SU-DHL-6 (cell line): ENCODE measurements at regions not wholly inside any gene's neighbourhood (a gene's known extent, or its start where the extent isn't known, plus 50 kb on each side); places are given as distances from the start of the nearest gene placed in this dataset.

Experiments used
- H2AFZ ChIP-seq: fragments of 200-600 bp; sonication (generic); 2 replicates; pipeline ENCODE4 v1.6.1; 2014; ENCODE audit warnings: low read depth, mild to moderate bottlenecking, moderate library complexity, mixed read lengths, antibody characterized with exemption, low read length; ENCODE audit not compliant: severe bottlenecking
- H3F3A ChIP-seq: fragments of 200-600 bp; shearing (Covaris generic); 2 replicates; pipeline ENCODE4 v1.6.0; 2016; ENCODE audit warnings: antibody characterized with exemption, mild to moderate bottlenecking; ENCODE audit not compliant: insufficient read depth
- H3K27ac ChIP-seq: fragments of 200-600 bp; sonication (generic); 2 replicates; pipeline ENCODE4 v1.5.1; 2016; ENCODE audit warnings: low read depth, mild to moderate bottlenecking, low read length, moderate library complexity, mixed read lengths
- H3K27me3 ChIP-seq: fragments of 200-600 bp; sonication (generic), shearing (Covaris generic); 2 replicates; pipeline ENCODE4 v1.6.0; 2014; ENCODE audit warnings: mild to moderate bottlenecking, low read length
- H3K36me3 ChIP-seq: fragments of 200-600 bp; sonication (generic); 2 replicates; pipeline ENCODE4 v1.6.1; 2014; ENCODE audit warnings: mild to moderate bottlenecking, low read length, mixed read lengths
- H3K4me2 ChIP-seq: fragments of 300-600, 200-600 bp; shearing (Covaris generic), sonication (generic); 2 replicates; pipeline ENCODE4 v1.6.0; 2014; ENCODE audit warnings: low read length, low read depth, mild to moderate bottlenecking; ENCODE audit not compliant: poor library complexity, severe bottlenecking
- H3K4me3 ChIP-seq: fragments of 200-600 bp; sonication (generic); 2 replicates; pipeline ENCODE4 v1.5.1; 2014; ENCODE audit warnings: antibody characterized with exemption, low read length, mild to moderate bottlenecking, mixed read lengths; ENCODE audit not compliant: insufficient read depth, poor library complexity, severe bottlenecking
- H3K79me2 ChIP-seq: fragments of 200-600 bp; sonication (generic); 2 replicates; pipeline ENCODE4 v1.6.1; 2014; ENCODE audit warnings: mild to moderate bottlenecking, low read length, moderate library complexity; ENCODE audit not compliant: insufficient read depth
- H3K9ac ChIP-seq: fragments of 200-600 bp; sonication (generic); 2 replicates; pipeline ENCODE4 v1.7.0; 2014; ENCODE audit warnings: mild to moderate bottlenecking, low read length
- H3K9me2 ChIP-seq: fragments of 200-600 bp; sonication (generic); replicated peaks from 2 replicates; pipeline ENCODE4 v1.6.1; 2014; ENCODE audit warnings: low read length; ENCODE audit not compliant: insufficient read depth
- H3K9me3 ChIP-seq: fragments of 200-600 bp; sonication (generic); 2 replicates; pipeline ENCODE4 v1.6.1; 2014; ENCODE audit warnings: low read length, mixed read lengths; ENCODE audit not compliant: insufficient read depth
- H4K20me1 ChIP-seq: fragments of 200-600 bp; sonication (generic); 2 replicates; pipeline ENCODE4 v1.6.1; 2014; ENCODE audit warnings: low read depth, mild to moderate bottlenecking, antibody characterized with exemption, low read length, moderate library complexity, mixed read lengths
- CTCF ChIP-seq: fragments of 200-600 bp; sonication (generic); IDR thresholded peaks from one replicate; pipeline ENCODE4 v1.5.1; 2017; ENCODE audit warnings: antibody characterized with exemption, mild to moderate bottlenecking, low read length, moderate library complexity; ENCODE audit not compliant: insufficient read depth, poor library complexity, severe bottlenecking
- EZH2phosphoT487 ChIP-seq: fragments of 200-600 bp; sonication (generic), shearing (Covaris generic); conservative IDR thresholded peaks from 2 replicates; pipeline ENCODE4 v1.6.1; 2018; ENCODE audit warnings: mild to moderate bottlenecking, antibody characterized with exemption, low read length, moderate library complexity, mixed read lengths

- no peak overlapping the region for H3K4me3 ChIP-seq
- H3K9me3 ChIP-seq: no peaks in the 10 kb centered on the region
- no peaks in the 10 kb centered on the region for H3F3A ChIP-seq
- no peaks in the 10 kb centered on the region for H4K20me1 ChIP-seq
- TF ChIP-seq EZH2phosphoT487 (no peak), CTCF (no peak)
- no peak overlapping the region for H2AFZ ChIP-seq
- no peak overlapping the region for H3K9ac ChIP-seq
- no peak overlapping the region for H3K27ac ChIP-seq
- no peaks in the 10 kb centered on the region for H3K79me2 ChIP-seq
- no peak overlapping the region for H3K4me2 ChIP-seq
- no peaks in the 10 kb centered on the region for H3K27me3 ChIP-seq
- no peaks in the 10 kb centered on the region for H3K9me2 ChIP-seq
- H3K36me3 ChIP-seq: no peaks in the 10 kb centered on the region
Observed at GRCh38 chr5:136420168-136420898, 55.0 kb upstream of the TRPC7 start.

DNA sequence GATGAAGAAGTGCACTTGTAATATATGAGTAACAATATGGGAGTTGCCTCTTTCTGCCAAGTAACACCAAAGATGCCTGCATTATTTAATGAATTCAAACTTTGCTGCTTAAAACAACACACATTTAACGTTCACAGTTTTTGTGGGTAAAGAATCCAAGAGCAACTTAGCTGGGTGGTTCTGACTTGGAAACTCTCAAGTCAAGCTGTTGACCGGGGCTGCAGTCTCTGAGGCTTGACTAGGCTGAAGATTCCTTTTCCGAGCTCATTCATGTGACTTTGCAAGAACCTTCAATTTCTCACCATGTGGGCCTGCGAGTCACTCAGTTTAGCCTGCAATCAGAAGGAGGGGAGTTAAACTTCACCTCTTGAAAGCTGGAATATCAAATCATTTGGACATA is 53.0 kb upstream of the TRPC7 start:
- no peak overlapping the region for H3K27ac ChIP-seq
- no peaks in the 10 kb centered on the region for H4K20me1 ChIP-seq
- H3K9me3 ChIP-seq: no peaks in the 10 kb centered on the region
- no peak overlapping the region for H3K4me3 ChIP-seq
- no peaks in the 10 kb centered on the region for H3F3A ChIP-seq
- no peaks in the 10 kb centered on the region for H3K36me3 ChIP-seq
- no peak overlapping the region for H3K9ac ChIP-seq
- no peak overlapping the region for H3K4me2 ChIP-seq
- TF ChIP-seq CTCF: no peak
- TF ChIP-seq EZH2phosphoT487: no peak
- H3K9me2 ChIP-seq: no peaks in the 10 kb centered on the region
- no peaks in the 10 kb centered on the region for H3K79me2 ChIP-seq
- H3K27me3 ChIP-seq: no peaks in the 10 kb centered on the region
- no peak overlapping the region for H2AFZ ChIP-seq
